Type B pancreatic cell (in vitro differentiated cells): ENCODE measurements at regions not wholly inside any gene's neighbourhood (a gene's known extent, or its start where the extent isn't known, plus 50 kb on each side); places are given as distances from the start of the nearest gene placed in this dataset.

ENCODE experiments used
- DNase-seq: peaks from one replicate; pipeline ENCODE4 v3.0.0; 2021; ENCODE audit warnings: mixed read lengths; ENCODE audit not compliant: unreplicated experiment; ENCODE audit errors: extremely low spot score
- H3K27ac Mint-ChIP-seq: 2 replicates; pipeline ENCODE4 v1.8.0; 2021; ENCODE audit warnings: mild to moderate bottlenecking, mixed read lengths
- H3K27me3 Mint-ChIP-seq: 2 replicates; pipeline ENCODE4 v1.8.0; 2021; ENCODE audit warnings: mixed read lengths
- H3K36me3 Mint-ChIP-seq: 2 replicates; pipeline ENCODE4 v1.8.0; 2021; ENCODE audit warnings: mixed read lengths
- H3K4me1 Mint-ChIP-seq: one replicate; pipeline ENCODE4 v1.8.0; 2021; ENCODE audit warnings: mixed read lengths; ENCODE audit not compliant: unreplicated experiment
- H3K4me3 Mint-ChIP-seq: 2 replicates; pipeline ENCODE4 v1.8.0; 2021; ENCODE audit warnings: mild to moderate bottlenecking, mixed read lengths
- H3K9me3 Mint-ChIP-seq: 2 replicates; pipeline ENCODE4 v1.8.0; 2021; ENCODE audit warnings: mixed read lengths
- CTCF ChIP-seq: fragments of 200-600 bp; sonication (generic); conservative IDR thresholded peaks from 2 replicates; pipeline ENCODE4 v1.5.0; 2021; ENCODE audit warnings: antibody characterized with exemption, mild to moderate bottlenecking

GRCh38 chr11:20277014-20277413, 86.5 kb upstream of the HTATIP2 start:
- TF ChIP-seq CTCF: no peak
- H3K4me1 Mint-ChIP-seq: no peaks in the 10 kb centered on the region
- no peak for DNase-seq
- H3K36me3 Mint-ChIP-seq: no peaks in the 10 kb centered on the region
- peaks cover 64% of the 10 kb centered on the region for H3K27me3 Mint-ChIP-seq
- no peak overlapping the region for H3K27ac Mint-ChIP-seq
- no peak overlapping the region for H3K4me3 Mint-ChIP-seq
- no peaks in the 10 kb centered on the region for H3K9me3 Mint-ChIP-seq

GRCh38 chr11:20275987-20276965, 87.2 kb upstream of the HTATIP2 start:
- no peak for TF ChIP-seq CTCF
- DNase-seq: no peak
- Mint-ChIP-seq H3K36me3 (no peaks in the 10 kb centered on the region), H3K27me3 (peaks cover 66% of the 10 kb centered on the region), H3K27ac (no peak overlapping the region), H3K4me1 (no peaks in the 10 kb centered on the region), H3K9me3 (no peaks in the 10 kb centered on the region), H3K4me3 (no peak overlapping the region)

- TF ChIP-seq CTCF: no peak
- Mint-ChIP-seq H3K27me3 (peaks cover 73% of the 10 kb centered on the region), H3K4me3 (no peak overlapping the region), H3K9me3 (no peaks in the 10 kb centered on the region), H3K36me3 (no peaks in the 10 kb centered on the region), H3K27ac (no peak overlapping the region), H3K4me1 (no peaks in the 10 kb centered on the region)
- no peak for DNase-seq
Observed at GRCh38 chr11:20274031-20274430, 89.5 kb upstream of the HTATIP2 start.

GRCh38 chr11:20261526-20261925, 101.3 kb upstream of the DBX1 start:
- no peak for DNase-seq
- Mint-ChIP-seq H3K36me3 (no peaks in the 10 kb centered on the region), H3K9me3 (no peaks in the 10 kb centered on the region), H3K4me1 (no peaks in the 10 kb centered on the region), H3K27me3 (peaks cover 53% of the 10 kb centered on the region), H3K27ac (no peak overlapping the region), H3K4me3 (no peak overlapping the region)
- TF ChIP-seq CTCF: no peak

- DNase-seq: no peak
- H3K27ac Mint-ChIP-seq: no peak overlapping the region
- no peak overlapping the region for H3K4me3 Mint-ChIP-seq
- no peak for TF ChIP-seq CTCF
- H3K4me1 Mint-ChIP-seq: no peaks in the 10 kb centered on the region
- H3K9me3 Mint-ChIP-seq: no peaks in the 10 kb centered on the region
- peaks cover 51% of the 10 kb centered on the region for H3K27me3 Mint-ChIP-seq
- H3K36me3 Mint-ChIP-seq: no peaks in the 10 kb centered on the region
Observed at GRCh38 chr11:20260307-20260706, 100.0 kb upstream of the DBX1 start.
